ENCODE measurements at regions not wholly inside any gene's neighbourhood (a gene's known extent, or its start where the extent isn't known, plus 50 kb on each side); places are given as distances from the start of the nearest gene placed in this dataset.

DNA sequence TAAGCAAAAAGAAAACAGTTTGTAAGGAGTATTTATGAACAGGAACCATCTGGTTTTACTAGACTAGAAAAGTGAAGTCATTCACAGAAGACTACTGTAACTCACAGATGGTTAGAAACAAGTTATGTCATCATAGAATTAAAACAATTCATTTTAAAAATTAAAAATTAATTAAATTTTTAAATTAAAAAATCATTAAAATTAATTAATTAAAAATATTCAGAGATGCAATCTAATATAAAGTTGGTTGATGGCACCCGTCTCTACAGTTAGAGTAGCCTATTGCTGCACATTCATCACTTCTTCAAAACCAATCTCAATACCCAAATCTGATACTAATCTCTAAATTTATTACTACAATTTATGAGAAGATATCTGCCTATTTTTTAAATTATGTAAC is 454.8 kb upstream of the NUPR2 start:
- DNase-seq (ENCODE audit: extremely low spot score) = no peak
- Histone ChIP-seq H3K36me3 (no peaks in the 10 kb centered on the region), H3K27ac (replicated peaks in 1 of 4) (no peak overlapping the region), H3K4me3 (no peak overlapping the region), H3K4me1 (no peaks in the 10 kb centered on the region), H3K9me3 (peaks cover 0 to 12% (median 2%) of the 10 kb centered on the region in 4 donors), H3K27me3 (no peaks in the 10 kb centered on the region)
- TF ChIP-seq, protein P1, sequence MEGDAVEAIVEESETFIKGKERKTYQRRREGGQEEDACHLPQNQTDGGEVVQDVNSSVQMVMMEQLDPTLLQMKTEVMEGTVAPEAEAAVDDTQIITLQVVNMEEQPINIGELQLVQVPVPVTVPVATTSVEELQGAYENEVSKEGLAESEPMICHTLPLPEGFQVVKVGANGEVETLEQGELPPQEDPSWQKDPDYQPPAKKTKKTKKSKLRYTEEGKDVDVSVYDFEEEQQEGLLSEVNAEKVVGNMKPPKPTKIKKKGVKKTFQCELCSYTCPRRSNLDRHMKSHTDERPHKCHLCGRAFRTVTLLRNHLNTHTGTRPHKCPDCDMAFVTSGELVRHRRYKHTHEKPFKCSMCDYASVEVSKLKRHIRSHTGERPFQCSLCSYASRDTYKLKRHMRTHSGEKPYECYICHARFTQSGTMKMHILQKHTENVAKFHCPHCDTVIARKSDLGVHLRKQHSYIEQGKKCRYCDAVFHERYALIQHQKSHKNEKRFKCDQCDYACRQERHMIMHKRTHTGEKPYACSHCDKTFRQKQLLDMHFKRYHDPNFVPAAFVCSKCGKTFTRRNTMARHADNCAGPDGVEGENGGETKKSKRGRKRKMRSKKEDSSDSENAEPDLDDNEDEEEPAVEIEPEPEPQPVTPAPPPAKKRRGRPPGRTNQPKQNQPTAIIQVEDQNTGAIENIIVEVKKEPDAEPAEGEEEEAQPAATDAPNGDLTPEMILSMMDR (IDR thresholded peaks at IDR 0.05) = no peak
- TF ChIP-seq EP300 (IDR thresholded peaks at IDR 0.05) = no peak
- no peak for TF ChIP-seq POLR2A (IDR thresholded peaks at IDR 0.05; ENCODE audit: low read depth)
- no peak for TF ChIP-seq POLR2AphosphoS5 (IDR thresholded peaks at IDR 0.05)
- WGBS = 69% methylated on average over 1 of the region's 1 CpG
- intact Hi-C loops (cut with DNase I) = no loop called here

DNA sequence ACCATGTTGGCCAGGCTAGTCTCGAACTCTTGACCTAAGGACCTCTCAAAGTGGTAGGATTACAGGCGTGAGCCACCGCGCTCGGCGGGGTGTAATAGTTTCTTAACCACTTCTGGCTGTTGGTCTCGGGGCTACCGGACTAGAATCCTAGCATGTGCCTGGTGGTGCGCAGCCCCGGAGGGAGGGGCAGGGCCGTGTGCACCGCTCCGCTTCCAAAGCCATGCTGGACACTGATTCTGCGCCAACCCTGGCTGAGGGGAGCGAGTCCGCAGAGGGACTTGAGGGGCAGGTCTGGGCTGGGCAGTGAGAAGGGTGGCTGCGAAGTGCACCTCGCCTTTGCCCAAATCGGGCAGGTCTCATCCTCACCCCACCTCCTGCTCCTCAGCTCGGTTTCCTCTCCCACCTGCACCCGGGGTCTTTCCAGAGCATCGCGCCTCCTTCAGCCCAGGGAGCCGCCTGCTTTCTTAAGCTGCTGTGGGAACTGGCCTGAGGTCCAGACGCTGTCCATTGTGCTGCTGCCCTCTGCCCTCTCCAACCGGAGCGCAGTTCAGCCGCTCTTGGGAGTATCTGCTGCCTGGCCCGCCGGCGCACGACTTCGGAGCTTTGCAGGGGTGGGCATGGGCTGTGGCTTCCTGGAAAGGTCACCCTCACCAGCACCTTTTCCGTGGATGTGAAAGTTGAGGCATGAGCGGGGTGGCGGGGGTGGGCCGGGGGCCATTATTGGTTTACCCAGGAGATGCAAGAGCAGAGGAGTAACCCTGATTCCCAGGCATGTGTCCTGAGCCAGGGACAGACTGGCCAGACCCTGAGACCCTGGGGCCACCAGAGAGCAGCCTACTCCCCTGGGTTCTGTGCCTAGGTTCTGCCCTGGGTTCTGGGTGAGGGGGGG is 422.6 kb upstream of the NUPR2 start:
- H3K4me3 ChIP-seq = peak overlapping the region in 3 of 4 donors; percentile 20 to 40 (median 32)
- no peaks in the 10 kb centered on the region for H3K4me1 ChIP-seq
- no peak overlapping the region for H3K27ac ChIP-seq (replicated peaks in 1 of 4)
- H3K9me3 ChIP-seq = peaks cover 0 to 24% (median 15%) of the 10 kb centered on the region in 4 donors
- no peaks in the 10 kb centered on the region for H3K36me3 ChIP-seq
- WGBS = 38% methylated on average over 14 of the region's 37 CpGs
- peak; percentile 90 for DNase-seq (ENCODE audit: extremely low spot score)
- TF ChIP-seq, protein P1 (IDR thresholded peaks at IDR 0.05) = no peak
- TF ChIP-seq POLR2AphosphoS5 (IDR thresholded peaks at IDR 0.05) (no peak), POLR2A (IDR thresholded peaks at IDR 0.05; ENCODE audit: low read depth) (no peak), EP300 (IDR thresholded peaks at IDR 0.05) (no peak)
- intact Hi-C loops (cut with DNase I) = no loop called here
- H3K27me3 ChIP-seq = peaks cover 0 to 24% (median 0%) of the 10 kb centered on the region in 4 donors

DNA sequence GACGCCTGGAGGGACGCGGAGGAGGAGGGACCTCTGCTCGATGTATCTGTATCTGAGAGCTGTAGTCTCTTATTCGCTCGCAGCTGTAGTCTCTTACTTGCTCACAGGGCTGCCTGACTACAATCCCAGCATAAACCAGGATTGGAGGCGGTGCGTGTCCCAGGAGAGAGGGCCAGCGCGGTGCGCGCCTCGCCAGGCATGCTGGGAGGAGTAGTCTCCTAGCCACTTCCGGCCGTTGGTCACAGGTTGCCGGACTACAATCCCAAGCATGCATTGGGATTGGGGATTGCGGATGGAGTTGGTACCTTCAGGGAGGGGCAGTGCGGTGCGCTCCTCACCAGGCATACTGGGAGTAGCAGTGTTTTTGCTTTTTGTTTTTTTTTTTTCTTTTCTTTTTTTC is 421.7 kb upstream of the NUPR2 start:
- no peaks in the 10 kb centered on the region for H3K4me1 ChIP-seq
- no peak for DNase-seq (ENCODE audit: extremely low spot score)
- H3K36me3 ChIP-seq = no peaks in the 10 kb centered on the region
- WGBS = 22% methylated on average over 12 of the region's 19 CpGs
- intact Hi-C loops (cut with DNase I) = no loop called here
- H3K27ac ChIP-seq (replicated peaks in 1 of 4) = peak overlapping the region in 1 of 4 donors; percentile 54
- H3K9me3 ChIP-seq = peaks cover 0 to 24% (median 15%) of the 10 kb centered on the region in 4 donors
- peak in 1 of 2 donors; percentile 58 for TF ChIP-seq POLR2AphosphoS5 (IDR thresholded peaks at IDR 0.05)
- TF ChIP-seq, protein P1 (IDR thresholded peaks at IDR 0.05) = no peak
- peaks cover 0 to 24% (median 0%) of the 10 kb centered on the region in 4 donors for H3K27me3 ChIP-seq
- H3K4me3 ChIP-seq = peak overlapping the region in 3 of 4 donors; percentile 20 to 40 (median 32)

DNA sequence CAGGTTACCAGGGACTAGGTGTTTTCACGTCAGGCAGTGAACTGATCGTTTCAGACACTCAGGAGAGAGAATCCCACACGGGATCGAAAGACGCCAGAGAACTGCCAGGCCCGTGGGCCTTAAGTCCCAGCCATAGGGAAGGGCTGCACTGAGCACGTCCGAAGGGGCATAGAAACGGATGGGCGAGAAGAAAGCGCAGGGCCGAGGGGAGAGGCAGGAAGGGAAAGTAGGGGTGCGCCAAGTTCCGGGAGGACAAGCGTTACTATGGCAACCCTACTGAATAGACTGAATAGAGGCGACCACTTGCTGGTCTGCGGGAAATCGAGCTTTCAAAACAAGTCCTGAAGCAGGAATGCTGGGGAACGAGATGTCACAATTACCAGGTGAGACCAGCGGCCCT is 421.3 kb upstream of the NUPR2 start:
- Histone ChIP-seq H3K36me3 (no peaks in the 10 kb centered on the region), H3K4me3 (peak overlapping the region in 3 of 4 donors; percentile 20 to 40 (median 32)), H3K9me3 (peaks cover 0 to 24% (median 15%) of the 10 kb centered on the region in 4 donors), H3K27ac (replicated peaks in 1 of 4) (peak overlapping the region in 1 of 4 donors; percentile 54), H3K4me1 (no peaks in the 10 kb centered on the region), H3K27me3 (peaks cover 0 to 22% (median 0%) of the 10 kb centered on the region in 4 donors)
- DNase-seq (ENCODE audit: extremely low spot score) = no peak
- intact Hi-C loops (cut with DNase I) = no loop called here
- no peak for TF ChIP-seq EP300 (IDR thresholded peaks at IDR 0.05)
- 28% methylated on average over 20 of the region's 20 CpGs for WGBS

DNA sequence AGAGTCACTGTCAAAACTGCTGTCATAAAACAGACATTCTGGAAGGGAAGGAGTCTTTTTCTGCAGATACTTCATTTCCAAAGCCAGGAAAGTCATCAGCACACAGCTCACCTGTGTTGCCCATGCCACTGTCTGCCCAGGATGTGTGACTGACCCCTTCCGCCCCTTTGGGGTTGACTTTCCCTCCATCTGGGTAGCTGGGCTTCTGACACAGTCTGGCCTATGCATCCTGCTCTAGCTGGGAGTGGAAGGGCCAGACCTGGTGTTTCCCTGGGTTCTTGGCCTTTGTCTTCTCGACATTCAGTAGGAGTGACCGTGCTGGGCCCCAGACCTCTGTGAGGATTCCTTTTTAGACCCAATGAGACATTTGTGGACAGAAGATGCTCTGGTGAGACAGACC is 378.9 kb upstream of the NUPR2 start:
- H3K9me3 ChIP-seq = peaks cover 0 to 59% (median 30%) of the 10 kb centered on the region in 4 donors
- intact Hi-C loops (cut with DNase I) = no loop called here
- TF ChIP-seq, protein P1 (IDR thresholded peaks at IDR 0.05) = no peak
- no peak for TF ChIP-seq POLR2AphosphoS5 (IDR thresholded peaks at IDR 0.05)
- TF ChIP-seq POLR2A (IDR thresholded peaks at IDR 0.05; ENCODE audit: low read depth) = no peak
- no peak for TF ChIP-seq EP300 (IDR thresholded peaks at IDR 0.05)

More for the DNA sequence above, 378.9 kb upstream of the NUPR2 start:
- DNase-seq (ENCODE audit: extremely low spot score) = peak; percentile 70
- H3K27me3 ChIP-seq = no peaks in the 10 kb centered on the region
- WGBS = 60% methylated on average over 3 of the region's 3 CpGs
- no peak overlapping the region for H3K4me3 ChIP-seq
- H3K27ac ChIP-seq (replicated peaks in 1 of 4) = no peak overlapping the region
- no peaks in the 10 kb centered on the region for H3K4me1 ChIP-seq
- no peaks in the 10 kb centered on the region for H3K36me3 ChIP-seq

Measured in esophagus muscularis mucosa (tissue), 4 donors.